ENCODE measurements at regions not wholly inside any gene's neighbourhood (a gene's known extent, or its start where the extent isn't known, plus 50 kb on each side); places are given as distances from the start of the nearest gene placed in this dataset.
"Not testable (repeated sequence)": the region's sequence is repeated elsewhere in the genome, so short reads cannot be mapped to it uniquely, and the experiment has no call there.

DNA sequence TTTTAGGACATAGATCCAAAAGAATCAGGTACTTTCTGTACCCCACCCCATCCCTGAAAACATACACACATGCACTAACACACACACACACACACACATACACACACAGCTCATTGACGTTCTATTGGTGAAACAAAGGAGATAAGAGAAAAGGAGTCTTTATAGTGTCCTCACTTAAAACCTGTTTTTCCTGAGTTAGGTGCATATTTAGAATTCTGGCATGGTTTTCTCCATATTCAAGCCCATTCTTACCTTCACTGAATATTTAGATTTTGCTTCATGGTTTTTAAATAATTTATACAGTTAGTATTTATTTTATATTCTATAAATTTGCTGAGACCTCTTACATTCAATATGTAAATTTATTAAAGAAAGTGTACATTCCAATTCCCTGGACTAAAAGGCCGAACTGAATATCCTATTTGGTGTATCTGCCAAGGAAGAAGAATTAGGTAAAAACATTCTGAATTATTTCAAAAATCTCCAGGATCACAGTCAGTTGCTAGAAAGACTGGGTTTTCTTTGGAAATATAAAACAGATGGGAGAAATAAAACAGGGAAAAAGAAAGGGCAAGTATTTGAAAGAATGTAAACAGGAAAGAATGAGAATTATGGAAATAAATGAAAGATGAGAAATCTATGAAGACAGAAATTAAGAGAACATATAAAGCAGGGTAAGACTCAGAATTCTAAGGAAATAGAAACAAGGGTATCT lies 556.2 kb downstream of the KCTD12 start:
- DNase-seq = no peak

DNA sequence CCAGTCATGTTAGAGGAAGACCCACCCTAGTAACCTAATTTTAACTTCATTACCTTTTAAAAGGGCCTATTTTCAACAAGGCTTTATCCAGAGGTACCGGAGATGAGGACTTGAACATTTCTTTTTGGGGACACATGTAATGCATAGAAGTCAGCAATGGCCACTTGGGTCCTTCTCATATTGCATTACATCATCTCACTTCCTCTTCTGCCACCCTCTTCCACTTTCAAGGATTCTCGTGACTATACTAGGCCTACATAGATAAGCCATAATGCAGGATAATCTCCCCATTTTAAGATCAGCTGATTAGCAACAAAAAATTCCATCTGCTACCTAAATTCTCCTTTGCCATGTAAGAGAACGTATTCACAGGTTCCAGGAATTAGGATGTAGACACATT lies 557.2 kb downstream of the KCTD12 start:
- DNase-seq = no peak

DNA sequence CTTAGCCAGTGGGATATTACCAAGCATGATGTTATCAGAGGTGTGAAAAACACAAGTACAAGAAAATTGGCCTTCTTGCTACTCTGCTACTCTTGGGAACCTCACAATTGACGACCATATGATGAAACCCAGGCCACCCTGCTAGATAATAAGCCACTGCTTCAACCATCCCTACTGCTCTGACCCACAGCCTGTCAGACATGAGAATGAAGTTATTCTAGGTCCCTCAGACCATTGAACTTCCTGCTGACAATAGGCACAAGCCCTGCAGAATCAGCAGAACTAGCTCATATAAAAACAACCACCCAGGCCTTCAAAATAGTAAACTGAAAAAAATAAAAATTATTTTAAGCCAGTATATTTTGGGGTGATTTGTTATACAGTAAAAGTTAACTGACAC lies 559.9 kb downstream of the KCTD12 start:
- DNase-seq = no peak

DNA sequence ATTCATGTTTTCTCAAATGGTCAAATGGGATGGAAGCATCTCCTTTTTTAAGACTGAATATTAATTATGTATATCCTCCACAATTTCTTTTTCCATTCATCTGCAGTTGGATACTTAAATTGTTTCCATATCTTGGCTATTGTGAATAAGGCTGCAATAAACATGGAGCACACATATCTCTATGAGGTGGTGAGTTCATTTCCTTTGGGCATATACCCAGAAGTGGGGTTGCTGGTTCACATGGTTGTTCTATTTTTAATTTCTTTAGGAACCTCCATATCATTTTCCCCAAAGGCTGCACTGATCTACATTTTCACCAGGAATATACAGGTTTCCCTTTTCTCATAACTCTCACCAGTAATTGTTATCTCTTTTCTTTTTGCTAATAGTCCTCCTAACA lies 566.3 kb downstream of the KCTD12 start:
- DNase-seq = no peak

DNA sequence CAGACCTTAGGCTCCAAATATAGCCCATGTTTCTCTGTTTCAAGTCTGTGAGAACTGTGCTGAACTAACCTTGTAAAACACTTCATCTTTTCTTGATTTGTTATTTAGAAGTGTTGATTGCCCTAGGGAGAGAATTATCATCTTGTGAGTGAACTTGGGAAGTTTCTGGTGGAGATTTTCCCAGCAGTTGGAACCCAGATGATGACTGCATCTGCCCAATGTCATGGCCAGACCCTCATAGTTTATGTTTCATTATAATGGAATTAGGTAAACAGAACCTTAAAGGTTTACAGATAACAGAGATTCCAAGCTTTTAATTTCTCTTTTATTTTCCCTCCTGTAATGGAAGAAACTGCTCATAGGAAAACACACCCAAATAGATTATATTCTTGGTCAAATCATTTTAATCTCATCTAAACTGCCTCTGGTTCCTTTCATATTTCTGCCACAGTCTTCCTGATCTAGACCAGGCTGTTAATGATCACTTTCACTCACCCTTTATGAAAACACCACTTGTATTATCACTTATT lies 569.1 kb downstream of the KCTD12 start:
- no peak for DNase-seq

DNA sequence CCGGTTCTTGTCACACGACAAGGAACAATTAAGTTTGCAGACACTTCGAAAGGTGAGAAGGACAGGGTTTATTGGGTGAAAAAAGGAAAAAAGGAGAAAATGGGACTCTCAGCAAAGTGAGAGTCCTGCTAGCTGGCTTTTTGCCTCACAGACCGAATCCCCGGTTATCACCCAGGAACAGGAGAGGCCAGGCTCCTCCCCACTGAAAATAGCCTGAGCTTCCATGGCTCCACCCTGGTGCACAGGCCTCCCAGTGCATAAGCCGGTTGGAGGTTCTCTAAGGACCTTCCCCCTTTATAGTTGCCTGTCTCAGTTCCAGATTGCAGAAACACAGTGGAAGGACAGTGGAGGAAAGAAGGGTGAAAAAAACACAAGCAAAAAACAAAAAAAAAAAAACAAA lies 571.7 kb downstream of the KCTD12 start:
- DNase-seq = no peak

DNA sequence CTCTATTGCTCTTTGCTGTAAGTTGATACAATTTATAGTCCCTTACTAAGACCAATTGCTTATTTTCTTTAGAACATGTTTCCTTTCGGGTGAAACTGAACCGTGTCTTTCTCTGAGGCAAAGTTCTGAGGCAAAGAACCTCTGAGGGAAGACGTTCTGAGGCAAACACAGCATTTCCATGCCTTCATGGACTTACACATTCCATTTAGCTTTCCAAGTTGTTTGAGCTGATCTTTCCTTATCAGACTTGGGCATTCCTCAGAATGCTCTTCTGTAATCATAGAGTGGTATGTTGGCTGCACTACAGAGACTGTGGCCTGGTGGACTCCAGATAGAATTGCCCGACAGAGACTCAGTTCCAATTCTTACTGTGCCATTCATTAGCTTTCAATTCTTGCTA lies 579.1 kb downstream of the KCTD12 start:
- no peak for DNase-seq

DNA sequence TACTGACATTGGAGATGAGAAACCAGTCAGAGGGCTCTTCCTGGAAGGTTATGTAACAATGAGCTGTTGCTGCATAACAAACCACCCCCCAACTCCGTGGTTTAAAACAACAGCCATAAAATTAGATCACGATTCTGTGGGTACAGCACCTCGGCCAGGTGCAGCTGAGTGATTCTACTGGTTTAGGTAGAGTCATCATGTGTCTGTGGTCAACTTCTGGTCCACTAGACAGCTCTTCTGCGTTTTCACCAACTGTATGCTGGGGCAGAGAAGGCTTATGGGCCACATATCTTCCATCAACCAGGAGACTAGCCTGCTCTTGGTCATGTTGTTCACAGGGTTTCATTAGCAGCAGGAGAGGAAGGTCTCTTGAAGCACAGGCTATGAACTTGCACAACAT lies 585.5 kb downstream of the KCTD12 start:
- no peak for DNase-seq

DNA sequence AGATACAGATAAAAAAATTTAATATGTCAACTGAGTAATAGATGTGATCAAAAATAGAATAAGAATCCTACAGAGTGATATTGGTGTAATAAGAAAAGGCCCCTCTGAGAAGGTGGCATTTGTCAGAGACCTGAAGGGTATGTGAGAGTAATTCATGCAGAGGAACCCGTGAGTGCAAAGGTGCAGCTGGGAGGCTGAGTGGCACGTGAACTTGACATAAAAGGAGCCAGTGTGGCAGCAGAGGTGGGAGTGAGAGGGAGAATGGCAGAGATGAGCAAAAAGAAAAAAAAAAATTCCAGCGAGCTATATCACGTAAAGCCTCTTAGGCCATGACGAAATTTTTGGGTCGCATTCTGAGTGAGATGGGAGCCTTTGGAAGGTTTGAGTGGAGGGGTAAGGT lies 588.9 kb downstream of the KCTD12 start:
- DNase-seq = no peak

DNA sequence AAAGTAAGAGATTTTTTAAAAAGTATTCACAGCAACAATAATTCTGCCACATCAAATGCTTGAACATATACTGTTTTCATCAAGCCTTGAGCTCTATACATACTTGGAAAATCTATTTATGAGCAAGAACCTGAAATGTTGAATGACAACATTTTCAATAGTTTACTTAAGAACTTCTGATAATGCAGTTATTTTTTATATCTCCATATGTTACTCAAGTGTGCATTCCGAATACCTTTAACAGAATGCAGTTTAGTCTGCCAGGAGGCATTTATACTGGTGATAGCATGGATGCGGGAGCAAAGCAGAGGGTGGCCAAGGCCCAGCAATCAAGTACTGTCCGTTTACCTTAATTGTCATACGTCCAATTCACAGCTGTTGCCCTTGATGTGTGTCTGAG lies 589.5 kb downstream of the KCTD12 start:
- DNase-seq = no peak

DNA sequence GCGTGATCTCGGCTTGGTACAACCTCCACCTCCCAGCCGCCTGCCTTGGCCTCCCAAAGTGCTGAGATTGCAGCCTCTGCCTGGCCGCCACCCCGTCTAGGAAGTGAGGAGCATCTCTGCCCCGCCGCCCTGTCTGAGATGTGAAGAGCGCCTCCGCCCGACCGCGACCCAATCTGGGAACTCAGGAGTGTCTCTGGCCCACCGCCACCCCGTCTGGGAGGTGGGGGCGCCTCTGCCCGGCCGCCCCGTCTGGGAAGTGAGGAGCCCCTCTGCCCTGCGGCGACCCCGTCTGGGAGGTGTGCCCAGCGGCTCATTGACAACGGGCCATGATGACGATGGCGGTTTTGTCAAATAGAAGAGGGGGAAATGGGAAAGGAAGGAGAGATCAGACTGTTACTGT lies 591.2 kb downstream of the KCTD12 start:
- DNase-seq = not testable (repeated sequence)

DNA sequence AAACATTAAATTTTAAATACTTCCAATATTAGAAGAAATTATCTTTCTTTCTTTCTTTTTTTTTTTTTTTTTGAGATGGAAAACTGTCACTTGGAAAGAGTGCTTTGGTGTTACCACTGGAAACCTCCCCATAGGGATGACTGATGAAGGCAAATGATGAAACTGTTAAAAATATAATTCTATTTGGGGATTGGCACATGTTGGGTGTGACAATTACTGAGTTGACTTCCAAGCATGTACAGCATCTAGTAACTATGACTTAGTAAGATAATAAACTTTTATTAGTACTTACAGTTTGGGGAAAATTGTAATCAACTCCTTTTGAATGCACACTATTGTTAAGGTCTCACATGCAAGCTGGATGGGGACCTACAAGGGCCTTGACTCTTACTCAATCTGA lies 592.5 kb downstream of the KCTD12 start:
- DNase-seq = no peak

DNA sequence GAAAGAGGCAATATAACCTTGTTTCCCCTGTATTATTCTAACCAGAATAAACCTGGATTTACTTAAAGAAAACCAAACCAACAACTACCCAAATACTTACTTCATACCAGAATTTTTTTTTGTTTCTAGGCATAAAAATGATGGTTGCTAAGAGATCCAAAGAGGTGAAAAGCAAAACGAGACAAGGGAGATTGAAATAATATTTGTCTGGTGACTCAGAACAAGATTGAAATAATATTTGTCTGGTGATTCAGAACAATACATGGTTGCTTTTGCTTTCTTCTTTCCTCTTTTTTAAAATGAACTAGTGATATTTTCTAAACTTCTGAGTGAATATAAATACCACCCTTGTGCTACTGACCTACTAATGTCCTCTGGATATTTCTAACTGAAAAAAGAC lies 592.9 kb downstream of the KCTD12 start:
- no peak for DNase-seq

DNA sequence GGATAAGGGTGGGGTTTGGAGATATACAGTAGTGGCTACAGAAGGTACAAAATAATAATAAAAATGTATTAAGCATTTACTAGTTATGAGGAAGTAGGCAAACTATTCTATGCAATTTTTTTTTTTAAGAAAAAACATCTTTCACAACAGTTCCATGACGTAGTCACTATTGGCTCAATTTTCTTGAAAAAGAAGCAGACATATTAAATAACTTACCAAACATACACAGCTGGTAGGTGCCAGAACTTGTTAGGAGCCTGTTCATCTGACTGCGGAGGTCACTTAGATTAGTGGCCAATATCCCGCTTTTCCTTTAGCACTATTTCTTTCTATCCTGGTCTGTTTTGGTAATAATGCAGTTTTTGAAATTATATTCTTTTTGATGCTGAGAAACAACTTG lies 593.5 kb downstream of the KCTD12 start:
- no peak for DNase-seq

DNA sequence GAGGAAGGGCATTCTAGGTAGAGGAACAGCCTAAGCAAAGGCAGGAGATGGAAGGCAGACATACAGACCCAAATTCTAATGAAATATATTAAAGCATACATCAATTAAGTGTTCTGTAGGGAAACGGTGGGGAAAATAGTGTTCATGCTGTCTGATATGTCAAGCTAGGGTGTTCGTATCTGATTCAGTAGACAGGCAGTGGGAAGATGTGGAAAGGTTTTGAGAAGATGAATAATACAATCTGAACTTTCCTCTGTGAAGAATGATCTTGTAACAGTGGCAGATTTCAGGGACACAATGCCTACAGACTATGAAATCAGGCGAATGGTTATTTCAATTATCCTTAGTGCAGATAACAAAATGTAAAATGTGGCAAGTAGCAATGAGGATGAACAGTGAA lies 594.2 kb downstream of the KCTD12 start:
- no peak for DNase-seq

DNA sequence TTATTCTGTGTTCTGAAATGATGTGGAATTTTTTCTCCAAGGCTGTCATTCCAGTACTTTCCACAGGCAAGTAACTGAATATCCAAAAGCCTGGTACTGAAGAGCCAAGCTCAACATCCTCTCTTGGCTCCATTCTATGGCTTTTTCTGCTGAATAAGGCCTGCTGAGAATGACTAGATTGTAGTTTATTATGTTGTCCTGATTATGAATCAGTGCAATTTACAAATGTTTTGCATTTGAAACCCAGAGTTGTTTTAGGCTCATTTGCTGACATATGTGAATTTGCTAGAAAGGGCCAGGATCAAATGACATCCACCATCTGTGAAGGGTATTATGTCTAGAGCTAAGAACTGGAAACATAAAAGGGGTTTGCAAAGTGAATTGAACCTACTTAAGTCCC lies 596.6 kb downstream of the KCTD12 start:
- DNase-seq = no peak

DNA sequence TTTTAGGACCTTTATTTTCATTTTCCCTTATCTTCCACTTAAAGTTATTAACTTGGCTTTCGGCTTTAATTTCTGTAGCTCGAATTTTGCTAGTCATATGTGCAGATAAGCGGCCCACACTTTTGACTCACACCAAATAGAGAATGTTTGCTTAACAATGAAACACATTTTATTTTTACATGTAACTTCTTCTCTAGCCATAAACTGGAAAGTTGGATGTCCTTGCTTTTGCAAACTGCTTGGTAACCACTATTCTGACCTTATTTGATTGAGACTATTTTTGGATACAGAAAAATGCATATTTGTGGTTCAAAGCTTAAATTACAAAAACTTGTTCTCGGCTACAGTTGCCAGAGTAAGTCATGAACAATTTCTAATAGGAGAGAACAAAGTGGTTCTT lies 600.0 kb downstream of the KCTD12 start:
- DNase-seq = no peak

DNA sequence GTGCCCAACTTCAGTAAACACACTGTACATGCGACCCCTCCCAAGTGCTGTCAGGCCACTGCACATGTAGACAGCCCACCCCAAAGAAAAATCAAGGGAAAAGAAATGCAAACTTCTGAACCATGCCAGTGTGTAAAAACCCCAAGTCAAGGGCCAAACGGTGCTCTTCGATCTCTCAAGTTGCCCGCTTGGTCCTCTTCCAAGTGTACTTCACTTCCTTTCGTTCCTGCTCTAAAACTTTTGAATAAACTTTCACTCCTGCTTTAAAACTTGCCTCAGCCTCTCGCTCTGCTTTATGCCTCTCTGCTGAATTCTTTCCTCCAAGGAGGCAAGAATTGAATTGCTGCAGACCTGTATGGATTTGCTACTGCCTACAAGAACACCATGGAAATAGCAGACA lies 600.7 kb downstream of the KCTD12 start:
- DNase-seq = no peak

DNA sequence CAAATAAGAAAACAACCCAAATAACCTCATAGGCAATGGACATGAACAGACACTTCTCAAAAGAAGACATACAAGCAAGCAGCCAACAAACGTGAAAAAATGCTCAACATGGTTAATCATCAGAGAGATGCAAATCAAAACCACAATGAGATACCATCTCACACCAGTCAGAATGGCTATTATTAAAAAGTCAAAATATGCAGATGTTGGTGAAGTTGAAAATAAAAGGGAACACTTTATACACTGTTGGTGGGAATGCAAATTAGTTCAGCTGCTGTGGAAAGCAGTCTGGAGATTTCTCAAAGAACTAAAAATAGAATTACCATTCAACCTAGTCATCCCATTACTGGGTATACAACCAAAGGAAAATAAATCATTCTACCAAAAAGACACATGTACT lies 606.4 kb downstream of the KCTD12 start:
- DNase-seq = not testable (repeated sequence)

DNA sequence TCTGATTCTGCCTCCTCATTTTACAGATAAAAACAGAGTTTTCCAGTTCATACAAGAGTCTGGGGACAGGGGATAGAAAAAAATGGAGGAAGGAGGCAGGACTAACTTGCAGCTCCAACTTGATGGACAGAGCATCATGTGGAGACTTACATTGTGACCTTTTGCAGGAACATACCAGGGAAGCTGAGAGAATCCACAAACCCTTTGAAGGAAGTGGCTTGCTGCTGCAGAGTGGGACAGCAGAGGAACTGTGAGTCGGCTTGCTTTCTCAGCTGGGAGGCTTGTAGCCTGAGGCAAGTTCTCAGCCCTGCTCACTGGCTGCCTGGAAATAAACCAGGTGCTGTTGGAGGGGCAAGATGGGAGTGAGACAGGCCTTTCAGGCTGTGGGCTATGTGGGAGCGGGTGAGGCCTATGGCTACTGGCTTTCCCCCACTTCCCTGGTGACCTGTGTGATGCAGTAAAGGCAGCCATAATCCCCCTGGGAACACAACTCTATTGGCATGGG lies 614.4 kb downstream of the KCTD12 start:
- DNase-seq = no peak

DNA sequence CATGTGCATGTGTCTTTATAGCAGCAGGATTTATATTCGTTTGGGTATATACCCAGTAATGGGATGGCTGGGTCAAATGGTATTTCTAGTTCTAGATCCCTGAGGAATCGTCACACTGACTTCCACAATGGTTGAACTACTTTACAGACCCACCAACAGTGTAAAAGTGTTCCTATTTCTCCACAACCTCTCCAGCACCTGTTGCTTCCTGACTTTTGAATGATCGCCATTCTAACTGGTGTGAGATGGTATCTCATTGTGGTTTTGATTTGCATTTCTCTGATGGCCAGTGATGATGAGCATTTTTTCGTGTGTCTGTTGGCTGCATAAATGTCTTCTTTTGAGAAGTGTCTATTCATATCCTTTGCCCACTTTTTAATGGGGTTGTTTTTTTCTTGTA lies 617.9 kb downstream of the KCTD12 start:
- not testable (repeated sequence) for DNase-seq

DNA sequence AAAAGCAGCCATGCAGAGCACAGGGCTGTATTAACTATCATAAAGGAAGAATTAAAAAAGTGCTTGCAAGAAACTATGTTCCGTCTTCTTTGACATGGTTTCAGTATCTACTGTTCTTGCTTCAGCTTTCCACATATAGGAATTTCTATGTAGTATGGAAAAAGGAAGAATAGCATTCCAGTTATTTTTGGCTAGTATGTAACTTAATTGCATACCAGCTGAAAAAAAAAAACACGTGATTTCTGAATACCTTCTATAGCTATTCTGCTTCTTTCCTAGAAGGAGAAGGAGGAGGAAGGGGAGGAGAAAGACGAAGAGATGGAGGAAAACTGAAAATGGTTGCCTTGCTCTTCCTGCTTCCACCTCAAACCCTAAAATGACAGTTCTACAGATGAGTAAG lies 619.0 kb downstream of the KCTD12 start:
- DNase-seq = no peak

DNA sequence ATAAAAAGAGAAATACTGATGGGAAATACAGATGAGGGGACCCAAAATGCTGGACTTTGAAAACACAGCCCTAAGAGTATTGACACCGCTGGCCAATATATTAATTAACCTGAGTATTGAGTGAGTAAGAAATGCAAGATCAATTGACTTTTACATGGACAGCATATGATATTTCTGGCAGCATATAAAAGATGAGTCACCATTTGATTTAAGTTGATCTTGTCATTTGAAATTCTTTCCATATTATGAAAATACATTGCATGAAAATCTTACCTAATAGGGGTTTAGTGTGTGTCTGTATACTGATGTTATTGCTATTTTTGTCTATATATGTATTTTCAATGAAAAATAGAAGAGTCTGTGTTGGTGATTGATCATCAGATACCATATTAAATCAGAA lies 619.6 kb downstream of the KCTD12 start:
- no peak for DNase-seq

DNA sequence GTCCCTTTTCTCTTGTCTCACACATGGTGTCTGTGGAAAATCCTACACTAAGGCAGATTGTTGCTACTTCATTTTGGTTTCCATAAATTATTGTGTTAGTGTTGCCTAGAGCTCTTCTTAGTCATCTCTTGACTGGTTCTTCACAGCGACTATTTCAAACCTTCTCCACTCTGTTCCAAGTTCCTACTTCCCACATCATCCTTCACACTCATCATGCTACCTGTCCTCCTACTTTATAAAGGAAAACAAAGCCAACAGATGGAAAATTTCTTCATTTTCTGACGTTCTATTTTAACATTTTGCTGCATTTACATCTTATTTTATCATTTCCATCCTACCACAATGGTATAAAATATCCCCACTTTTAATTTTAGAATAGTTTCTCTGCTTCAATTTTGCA lies 614.1 kb downstream of the LMO7 start:
- no peak for DNase-seq

DNA sequence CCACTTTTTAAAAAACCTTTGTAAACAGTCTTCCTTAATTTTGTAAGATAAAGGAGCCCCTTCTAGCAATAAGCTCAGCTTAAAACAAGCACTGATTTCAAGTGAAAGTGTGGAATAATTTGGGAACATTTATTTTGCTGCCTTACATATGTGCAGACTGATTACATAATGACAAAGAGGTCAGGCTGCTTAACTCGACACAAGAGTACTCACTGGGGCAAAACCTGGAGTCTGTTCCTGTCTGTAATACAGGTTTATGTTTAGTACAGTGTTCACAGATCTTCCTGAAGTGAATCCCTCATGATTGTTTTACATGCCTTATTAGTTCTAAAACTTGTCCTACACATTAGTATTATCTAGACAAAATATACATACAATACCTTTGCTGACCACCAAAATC lies 609.8 kb downstream of the LMO7 start:
- DNase-seq = no peak

Measured in DMS79 (cell line).